GM19239 (cell line): ENCODE measurements at regions not wholly inside any gene's neighbourhood (a gene's known extent, or its start where the extent isn't known, plus 50 kb on each side); places are given as distances from the start of the nearest gene placed in this dataset.
"Not testable (repeated sequence)": the region's sequence is repeated elsewhere in the genome, so short reads cannot be mapped to it uniquely, and the experiment has no call there.

Source experiments
- DNase-seq: peaks from one replicate; pipeline ENCODE4 v3.0.0; 2011; ENCODE audit warnings: low spot score; ENCODE audit not compliant: insufficient read length
- FAIRE-seq: peaks from 2 replicates; lab custom pipeline; 2011; peaks lifted over from hg19 to GRCh38; lab: Jason Lieb, UNC

- FAIRE-seq (no peak), DNase-seq (no peak)
Measured at GRCh38 chr9:115422932-115423440, 305.0 kb upstream of the TNC start.

- DNase-seq: no peak
- FAIRE-seq: no peak
Measured at GRCh38 chr9:115423646-115424045, 305.7 kb upstream of the TNC start.

GRCh38 chr9:115425601-115426000, 307.6 kb upstream of the TNC start:
- DNase-seq: no peak
- FAIRE-seq: no peak

- no peak for DNase-seq
- FAIRE-seq: no peak
Measured at GRCh38 chr9:115437418-115437817, 319.5 kb upstream of the TNC start.

GRCh38 chr9:115439641-115440040, 321.7 kb upstream of the TNC start:
- FAIRE-seq: no peak
- DNase-seq: no peak

- DNase-seq: no peak
- no peak for FAIRE-seq
Measured at GRCh38 chr9:115442054-115442453, 324.1 kb upstream of the TNC start.

GRCh38 chr9:115443890-115444289, 325.9 kb upstream of the TNC start:
- DNase-seq: no peak
- FAIRE-seq: no peak

GRCh38 chr9:115444959-115445358, 327.0 kb upstream of the TNC start:
- DNase-seq (no peak), FAIRE-seq (no peak)

- FAIRE-seq: no peak
- DNase-seq: no peak
Measured at GRCh38 chr9:115445655-115446054, 327.7 kb upstream of the TNC start.

- no peak for FAIRE-seq
- DNase-seq: no peak
Measured at GRCh38 chr9:115456515-115456914, 338.6 kb upstream of the TNC start.

- no peak for DNase-seq
Measured at GRCh38 chr9:115461280-115461679, 343.3 kb upstream of the TNC start.

GRCh38 chr9:115462623-115463022, 344.7 kb upstream of the TNC start:
- FAIRE-seq (no peak), DNase-seq (no peak)

More at GRCh38 chr9:115461280-115461679, 343.3 kb upstream of the TNC start:
- FAIRE-seq: no peak

GRCh38 chr9:115466756-115467155, 348.8 kb upstream of the TNC start:
- FAIRE-seq (no peak), DNase-seq (no peak)

- DNase-seq: no peak
- FAIRE-seq: no peak
Measured at GRCh38 chr9:115469841-115470240, 351.9 kb upstream of the TNC start.

GRCh38 chr9:115473032-115473431, 355.1 kb upstream of the TNC start:
- FAIRE-seq, DNase-seq: not testable (repeated sequence)

GRCh38 chr9:115481769-115482168, 363.8 kb upstream of the TNC start:
- no peak for FAIRE-seq
- DNase-seq: no peak

GRCh38 chr9:115482747-115483146, 364.8 kb upstream of the TNC start:
- FAIRE-seq: no peak

GRCh38 chr9:115492869-115493268, 374.9 kb upstream of the TNC start:
- DNase-seq (no peak), FAIRE-seq (no peak)

More at GRCh38 chr9:115482747-115483146, 364.8 kb upstream of the TNC start:
- DNase-seq: no peak

- no peak for DNase-seq
- FAIRE-seq: no peak
Measured at GRCh38 chr9:115494393-115494792, 376.4 kb upstream of the TNC start.

GRCh38 chr9:115495052-115495635, 377.2 kb upstream of the TNC start:
- DNase-seq (no peak), FAIRE-seq (no peak)

- no peak for FAIRE-seq
- no peak for DNase-seq
Measured at GRCh38 chr9:115495836-115496235, 377.9 kb upstream of the TNC start.

GRCh38 chr9:115498303-115498702, 380.3 kb upstream of the TNC start:
- FAIRE-seq: no peak

More at GRCh38 chr9:115498303-115498702, 380.3 kb upstream of the TNC start:
- no peak for DNase-seq
